ENCODE measurements at regions not wholly inside any gene's neighbourhood (a gene's known extent, or its start where the extent isn't known, plus 50 kb on each side); places are given as distances from the start of the nearest gene placed in this dataset.

DNA sequence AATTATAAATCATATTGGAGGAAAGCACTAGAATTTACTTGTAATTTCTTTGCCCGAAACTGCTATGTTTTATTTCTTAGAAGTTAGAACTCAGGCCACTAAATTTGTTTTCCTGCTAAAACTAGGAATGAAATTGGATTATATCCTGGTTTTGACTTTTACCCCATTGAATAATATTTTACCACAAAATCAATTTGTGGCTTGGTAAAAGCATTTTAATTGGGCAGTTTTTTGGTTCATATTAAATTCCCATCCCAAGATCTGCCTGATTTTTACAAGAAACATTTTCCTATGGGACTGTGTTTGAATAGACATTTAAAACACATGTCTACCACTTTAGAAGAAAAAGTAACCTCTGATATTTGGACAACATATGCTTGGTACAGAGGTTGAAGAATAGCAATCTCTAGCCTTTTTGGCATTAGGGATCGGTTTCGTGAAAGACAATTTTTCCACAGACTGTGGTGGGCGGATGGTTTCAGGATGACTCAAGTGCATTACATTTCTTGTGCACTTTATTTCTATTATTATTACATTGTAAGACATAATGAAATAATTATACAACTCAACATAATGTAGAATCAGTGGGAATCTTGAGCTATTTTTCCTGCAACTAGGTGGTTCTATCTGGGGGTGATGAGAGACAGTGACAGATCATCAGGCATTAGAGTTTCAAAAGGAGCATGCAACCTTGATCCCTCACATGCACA, 565.6 kb downstream of the PRR16 start:
- TF ChIP-seq, protein P1, sequence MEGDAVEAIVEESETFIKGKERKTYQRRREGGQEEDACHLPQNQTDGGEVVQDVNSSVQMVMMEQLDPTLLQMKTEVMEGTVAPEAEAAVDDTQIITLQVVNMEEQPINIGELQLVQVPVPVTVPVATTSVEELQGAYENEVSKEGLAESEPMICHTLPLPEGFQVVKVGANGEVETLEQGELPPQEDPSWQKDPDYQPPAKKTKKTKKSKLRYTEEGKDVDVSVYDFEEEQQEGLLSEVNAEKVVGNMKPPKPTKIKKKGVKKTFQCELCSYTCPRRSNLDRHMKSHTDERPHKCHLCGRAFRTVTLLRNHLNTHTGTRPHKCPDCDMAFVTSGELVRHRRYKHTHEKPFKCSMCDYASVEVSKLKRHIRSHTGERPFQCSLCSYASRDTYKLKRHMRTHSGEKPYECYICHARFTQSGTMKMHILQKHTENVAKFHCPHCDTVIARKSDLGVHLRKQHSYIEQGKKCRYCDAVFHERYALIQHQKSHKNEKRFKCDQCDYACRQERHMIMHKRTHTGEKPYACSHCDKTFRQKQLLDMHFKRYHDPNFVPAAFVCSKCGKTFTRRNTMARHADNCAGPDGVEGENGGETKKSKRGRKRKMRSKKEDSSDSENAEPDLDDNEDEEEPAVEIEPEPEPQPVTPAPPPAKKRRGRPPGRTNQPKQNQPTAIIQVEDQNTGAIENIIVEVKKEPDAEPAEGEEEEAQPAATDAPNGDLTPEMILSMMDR (IDR thresholded peaks at IDR 0.05) = no peak
- no peak for TF ChIP-seq POLR2A (IDR thresholded peaks at IDR 0.05; ENCODE audit: low read depth)
- no peak for TF ChIP-seq EP300 (IDR thresholded peaks at IDR 0.05)
- no peak for TF ChIP-seq POLR2AphosphoS5 (IDR thresholded peaks at IDR 0.05)
